Neural cell (in vitro differentiated cells): ENCODE measurements at regions not wholly inside any gene's neighbourhood (a gene's known extent, or its start where the extent isn't known, plus 50 kb on each side); places are given as distances from the start of the nearest gene placed in this dataset.

Experiments used
- H2AFZ ChIP-seq: fragments of 200-600, 300-800 bp; sonication (generic), shearing (Covaris generic); 2 replicates; pipeline ENCODE4 v1.6.0; 2014; ENCODE audit warnings: low read depth, mild to moderate bottlenecking, antibody characterized with exemption, low read length, moderate library complexity
- H3F3A ChIP-seq: fragments of 200-600 bp; shearing (Covaris generic); 2 replicates; pipeline ENCODE4 v1.6.1; 2016; ENCODE audit warnings: mild to moderate bottlenecking, moderate library complexity, mixed read lengths, antibody characterized with exemption, low read length; ENCODE audit not compliant: insufficient read depth, poor library complexity, severe bottlenecking
- H3K27ac ChIP-seq: fragments of 200-600, 300-800 bp; sonication (generic), shearing (Covaris generic); 2 replicates; pipeline ENCODE4 v1.5.1; 2014; ENCODE audit warnings: mild to moderate bottlenecking, low read length, moderate library complexity
- H3K27me3 ChIP-seq: fragments of 300-800, 200-600 bp; sonication (generic), shearing (Covaris generic); 2 replicates; pipeline ENCODE4 v1.6.0; 2014; ENCODE audit warnings: mild to moderate bottlenecking, low read depth, low read length, moderate library complexity; ENCODE audit not compliant: insufficient read depth
- H3K36me3 ChIP-seq: fragments of 300-800, 200-600 bp; sonication (generic), shearing (Covaris generic); 2 replicates; pipeline ENCODE4 v1.5.1; 2014; ENCODE audit warnings: mild to moderate bottlenecking, antibody characterized with exemption, low read length, moderate library complexity; ENCODE audit not compliant: insufficient read depth
- H3K4me2 ChIP-seq: fragments of 300-800, 200-600 bp; sonication (generic), shearing (Covaris generic); 2 replicates; pipeline ENCODE4 v1.6.0; 2014; ENCODE audit warnings: mild to moderate bottlenecking, low read length
- H3K4me3 ChIP-seq: fragments of 300-800, 200-600 bp; sonication (generic), shearing (Covaris generic); 2 replicates; pipeline ENCODE4 v1.5.1; 2014; ENCODE audit warnings: mild to moderate bottlenecking, low read length, moderate library complexity
- H3K79me2 ChIP-seq: fragments of 200-600 bp; shearing (Covaris generic); replicated peaks from 2 replicates; pipeline ENCODE4 v1.6.0; 2014; ENCODE audit warnings: mild to moderate bottlenecking, low read length, moderate library complexity; ENCODE audit not compliant: insufficient read depth
- H3K9ac ChIP-seq: fragments of 300-800, 200-600 bp; sonication (generic), shearing (Covaris generic); 2 replicates; pipeline ENCODE4 v1.6.1; 2016; ENCODE audit warnings: mild to moderate bottlenecking, low read length, mixed read lengths
- H3K9me2 ChIP-seq: fragments of 200-600 bp; shearing (Covaris generic); 2 replicates; pipeline ENCODE4 v1.6.1; 2016; ENCODE audit warnings: mild to moderate bottlenecking, low read length, mixed read lengths; ENCODE audit not compliant: insufficient read depth
- H3K9me3 ChIP-seq: fragments of 200-600, 300-800 bp; sonication (generic), shearing (Covaris generic); 2 replicates; pipeline ENCODE4 v1.6.1; 2016; ENCODE audit warnings: mild to moderate bottlenecking, mixed run types, low read length, moderate library complexity, mixed read lengths
- H4K20me1 ChIP-seq: fragments of 200-600 bp; shearing (Covaris generic); 2 replicates; pipeline ENCODE4 v1.6.1; 2016; ENCODE audit warnings: mild to moderate bottlenecking, mixed run types; ENCODE audit not compliant: insufficient read depth
- EP300 ChIP-seq: fragments of 450-650 bp; conservative IDR thresholded peaks from 2 replicates; pipeline ENCODE4 v1.6.1; 2014; ENCODE audit warnings: antibody characterized with exemption, mild to moderate bottlenecking, moderate library complexity; ENCODE audit not compliant: poor library complexity, severe bottlenecking
- EZH2 ChIP-seq: fragments of 200-600, 300-800 bp; shearing (Covaris generic), sonication (generic); IDR thresholded peaks from 2 replicates; pipeline ENCODE4 v1.6.1; 2014; ENCODE audit warnings: antibody characterized with exemption, low read length, borderline replicate concordance, mild to moderate bottlenecking; ENCODE audit not compliant: insufficient read depth, poor library complexity, severe bottlenecking
- MXI1 ChIP-seq: fragments of 450-650 bp; conservative IDR thresholded peaks from 2 replicates; pipeline ENCODE4 v1.6.1; 2014; ENCODE audit warnings: antibody characterized with exemption, mild to moderate bottlenecking; ENCODE audit not compliant: poor library complexity, severe bottlenecking
- POLR2AphosphoS5 ChIP-seq: IDR thresholded peaks from 2 replicates; pipeline ENCODE4 v1.6.1; 2012
- RAD21 ChIP-seq: fragments of 450-650 bp; conservative IDR thresholded peaks from 2 replicates; pipeline ENCODE4 v1.6.1; 2014; ENCODE audit warnings: antibody characterized with exemption, mild to moderate bottlenecking, moderate library complexity
- SMC3 ChIP-seq: fragments of 450-650 bp; conservative IDR thresholded peaks from 2 replicates; pipeline ENCODE4 v1.6.1; 2014; ENCODE audit warnings: antibody characterized with exemption, mild to moderate bottlenecking, moderate library complexity; ENCODE audit not compliant: poor library complexity
- TAF1 ChIP-seq: IDR thresholded peaks from 2 replicates; pipeline ENCODE4 v1.6.1; 2012; ENCODE audit warnings: low read depth
- TF ChIP-seq, protein P1 (sequence below): fragments of 450-650 bp; IDR thresholded peaks from 2 replicates; pipeline ENCODE4 v1.5.1; 2014; ENCODE audit warnings: antibody characterized with exemption, mild to moderate bottlenecking, moderate library complexity; ENCODE audit not compliant: poor library complexity, severe bottlenecking
- TF ChIP-seq, protein P2 (sequence below): IDR thresholded peaks from 2 replicates; pipeline ENCODE4 v1.6.1; 2012; ENCODE audit warnings: borderline replicate concordance

DNA sequence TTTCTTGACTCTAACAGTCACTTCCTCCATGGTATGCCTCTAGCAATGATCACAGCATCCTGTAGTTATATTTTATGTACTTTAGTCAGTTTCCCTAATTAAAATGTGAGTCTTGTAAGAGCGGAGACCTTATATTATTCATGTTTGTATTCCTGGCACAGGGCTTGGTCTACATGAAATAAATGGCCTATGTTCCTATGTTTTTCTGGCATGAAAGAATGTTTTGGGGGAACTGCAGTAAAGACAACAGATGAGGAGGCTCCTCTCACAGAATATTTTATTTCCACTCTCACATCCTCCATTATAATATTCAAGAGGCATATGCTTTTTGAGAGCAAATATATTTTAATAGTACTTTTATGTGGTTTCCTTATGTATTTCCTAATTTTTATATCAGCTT, 429.8 kb upstream of the PDE3A start:
- TF ChIP-seq TAF1 = no peak
- TF ChIP-seq EP300 = no peak
- no peak for TF ChIP-seq SMC3
- TF ChIP-seq, protein P1, sequence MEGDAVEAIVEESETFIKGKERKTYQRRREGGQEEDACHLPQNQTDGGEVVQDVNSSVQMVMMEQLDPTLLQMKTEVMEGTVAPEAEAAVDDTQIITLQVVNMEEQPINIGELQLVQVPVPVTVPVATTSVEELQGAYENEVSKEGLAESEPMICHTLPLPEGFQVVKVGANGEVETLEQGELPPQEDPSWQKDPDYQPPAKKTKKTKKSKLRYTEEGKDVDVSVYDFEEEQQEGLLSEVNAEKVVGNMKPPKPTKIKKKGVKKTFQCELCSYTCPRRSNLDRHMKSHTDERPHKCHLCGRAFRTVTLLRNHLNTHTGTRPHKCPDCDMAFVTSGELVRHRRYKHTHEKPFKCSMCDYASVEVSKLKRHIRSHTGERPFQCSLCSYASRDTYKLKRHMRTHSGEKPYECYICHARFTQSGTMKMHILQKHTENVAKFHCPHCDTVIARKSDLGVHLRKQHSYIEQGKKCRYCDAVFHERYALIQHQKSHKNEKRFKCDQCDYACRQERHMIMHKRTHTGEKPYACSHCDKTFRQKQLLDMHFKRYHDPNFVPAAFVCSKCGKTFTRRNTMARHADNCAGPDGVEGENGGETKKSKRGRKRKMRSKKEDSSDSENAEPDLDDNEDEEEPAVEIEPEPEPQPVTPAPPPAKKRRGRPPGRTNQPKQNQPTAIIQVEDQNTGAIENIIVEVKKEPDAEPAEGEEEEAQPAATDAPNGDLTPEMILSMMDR = no peak
- no peak for TF ChIP-seq EZH2
- TF ChIP-seq MXI1 = no peak
- TF ChIP-seq, protein P2, sequence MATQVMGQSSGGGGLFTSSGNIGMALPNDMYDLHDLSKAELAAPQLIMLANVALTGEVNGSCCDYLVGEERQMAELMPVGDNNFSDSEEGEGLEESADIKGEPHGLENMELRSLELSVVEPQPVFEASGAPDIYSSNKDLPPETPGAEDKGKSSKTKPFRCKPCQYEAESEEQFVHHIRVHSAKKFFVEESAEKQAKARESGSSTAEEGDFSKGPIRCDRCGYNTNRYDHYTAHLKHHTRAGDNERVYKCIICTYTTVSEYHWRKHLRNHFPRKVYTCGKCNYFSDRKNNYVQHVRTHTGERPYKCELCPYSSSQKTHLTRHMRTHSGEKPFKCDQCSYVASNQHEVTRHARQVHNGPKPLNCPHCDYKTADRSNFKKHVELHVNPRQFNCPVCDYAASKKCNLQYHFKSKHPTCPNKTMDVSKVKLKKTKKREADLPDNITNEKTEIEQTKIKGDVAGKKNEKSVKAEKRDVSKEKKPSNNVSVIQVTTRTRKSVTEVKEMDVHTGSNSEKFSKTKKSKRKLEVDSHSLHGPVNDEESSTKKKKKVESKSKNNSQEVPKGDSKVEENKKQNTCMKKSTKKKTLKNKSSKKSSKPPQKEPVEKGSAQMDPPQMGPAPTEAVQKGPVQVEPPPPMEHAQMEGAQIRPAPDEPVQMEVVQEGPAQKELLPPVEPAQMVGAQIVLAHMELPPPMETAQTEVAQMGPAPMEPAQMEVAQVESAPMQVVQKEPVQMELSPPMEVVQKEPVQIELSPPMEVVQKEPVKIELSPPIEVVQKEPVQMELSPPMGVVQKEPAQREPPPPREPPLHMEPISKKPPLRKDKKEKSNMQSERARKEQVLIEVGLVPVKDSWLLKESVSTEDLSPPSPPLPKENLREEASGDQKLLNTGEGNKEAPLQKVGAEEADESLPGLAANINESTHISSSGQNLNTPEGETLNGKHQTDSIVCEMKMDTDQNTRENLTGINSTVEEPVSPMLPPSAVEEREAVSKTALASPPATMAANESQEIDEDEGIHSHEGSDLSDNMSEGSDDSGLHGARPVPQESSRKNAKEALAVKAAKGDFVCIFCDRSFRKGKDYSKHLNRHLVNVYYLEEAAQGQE = no peak
- TF ChIP-seq RAD21 = no peak
- no peak for TF ChIP-seq POLR2AphosphoS5
- no peaks in the 10 kb centered on the region for H3K27me3 ChIP-seq
- H3K9me3 ChIP-seq = no peaks in the 10 kb centered on the region
- no peak overlapping the region for H3K4me3 ChIP-seq
- no peaks in the 10 kb centered on the region for H3K79me2 ChIP-seq
- H4K20me1 ChIP-seq = no peaks in the 10 kb centered on the region
- H3K27ac ChIP-seq = no peak overlapping the region
- no peaks in the 10 kb centered on the region for H3K9me2 ChIP-seq
- H2AFZ ChIP-seq = no peak overlapping the region
- H3F3A ChIP-seq = no peaks in the 10 kb centered on the region
- no peaks in the 10 kb centered on the region for H3K36me3 ChIP-seq
- H3K4me2 ChIP-seq = no peak overlapping the region
- H3K9ac ChIP-seq = no peak overlapping the region

DNA sequence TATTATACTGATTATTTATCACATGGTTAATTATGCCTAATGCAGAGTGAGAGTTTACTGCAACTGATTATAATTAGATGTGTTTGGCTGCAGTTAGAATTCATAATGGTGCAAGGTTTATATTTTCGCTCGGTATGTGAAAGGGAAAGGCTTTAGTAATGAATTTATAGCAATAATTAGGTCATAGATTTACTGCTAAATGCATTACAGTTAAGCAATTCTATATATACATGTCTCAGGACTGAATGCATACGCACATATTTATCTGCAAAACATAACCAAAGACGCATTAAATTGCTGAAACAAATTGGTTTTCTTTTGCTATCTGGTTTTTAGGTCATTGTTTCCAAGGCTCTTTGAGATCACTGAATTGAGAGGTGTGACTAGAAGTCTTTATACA, 428.1 kb upstream of the PDE3A start:
- Histone ChIP-seq H3F3A (no peaks in the 10 kb centered on the region), H3K27me3 (no peaks in the 10 kb centered on the region), H2AFZ (no peak overlapping the region), H3K79me2 (no peaks in the 10 kb centered on the region), H3K9me3 (no peaks in the 10 kb centered on the region), H4K20me1 (no peaks in the 10 kb centered on the region), H3K27ac (no peak overlapping the region), H3K4me3 (no peak overlapping the region), H3K36me3 (no peaks in the 10 kb centered on the region), H3K4me2 (no peak overlapping the region), H3K9me2 (no peaks in the 10 kb centered on the region), H3K9ac (no peak overlapping the region)
- TF ChIP-seq EZH2 (no peak), POLR2AphosphoS5 (no peak), SMC3 (no peak), MXI1 (no peak), TAF1 (no peak), EP300 (no peak), RAD21 (no peak)
- TF ChIP-seq, protein P1 = no peak
- TF ChIP-seq, protein P2 = no peak
